ENCODE measurements at regions not wholly inside any gene's neighbourhood (a gene's known extent, or its start where the extent isn't known, plus 50 kb on each side); places are given as distances from the start of the nearest gene placed in this dataset.

GRCh38 chr1:228927421-228927820 is 192.1 kb downstream of the RHOU start:
- in situ Hi-C loops (cut with HindIII; ENCODE audit: low pct_ligation_motif_present, low pct_unique_long_range_greater_than_20kb, low sequenced_read_pairs), result no loop called here
- no peak for DNase-seq

- no peak for DNase-seq
- in situ Hi-C loops (cut with HindIII; ENCODE audit: low pct_ligation_motif_present, low pct_unique_long_range_greater_than_20kb, low sequenced_read_pairs), result no loop called here
Observed at GRCh38 chr1:228927946-228928898, 192.9 kb downstream of the RHOU start.

GRCh38 chr1:228929476-228930027 is 194.3 kb downstream of the RHOU start:
- in situ Hi-C loops (cut with HindIII; ENCODE audit: low pct_ligation_motif_present, low pct_unique_long_range_greater_than_20kb, low sequenced_read_pairs), result no loop called here
- DNase-seq, result no peak

GRCh38 chr1:228930479-228930957 is 195.2 kb downstream of the RHOU start:
- no peak for DNase-seq
- in situ Hi-C loops (cut with HindIII; ENCODE audit: low pct_ligation_motif_present, low pct_unique_long_range_greater_than_20kb, low sequenced_read_pairs), result no loop called here

GRCh38 chr1:228933753-228934152 is 198.5 kb downstream of the RHOU start:
- in situ Hi-C loops (cut with HindIII; ENCODE audit: low pct_ligation_motif_present, low pct_unique_long_range_greater_than_20kb, low sequenced_read_pairs), result no loop called here
- DNase-seq, result no peak

- DNase-seq, result no peak
- in situ Hi-C loops (cut with HindIII; ENCODE audit: low pct_ligation_motif_present, low pct_unique_long_range_greater_than_20kb, low sequenced_read_pairs), result no loop called here
Observed at GRCh38 chr1:228935198-228935663, 200.0 kb downstream of the RHOU start.

GRCh38 chr1:228935855-228936727 is 200.8 kb downstream of the RHOU start:
- in situ Hi-C loops (cut with HindIII; ENCODE audit: low pct_ligation_motif_present, low pct_unique_long_range_greater_than_20kb, low sequenced_read_pairs), result no loop called here
- DNase-seq, result no peak

GRCh38 chr1:228936881-228937280 is 201.6 kb downstream of the RHOU start:
- in situ Hi-C loops (cut with HindIII; ENCODE audit: low pct_ligation_motif_present, low pct_unique_long_range_greater_than_20kb, low sequenced_read_pairs), result no loop called here
- DNase-seq, result no peak

- in situ Hi-C loops (cut with HindIII; ENCODE audit: low pct_ligation_motif_present, low pct_unique_long_range_greater_than_20kb, low sequenced_read_pairs), result no loop called here
- DNase-seq, result no peak
Observed at GRCh38 chr1:228937351-228937750, 202.1 kb downstream of the RHOU start.

- in situ Hi-C loops (cut with HindIII; ENCODE audit: low pct_ligation_motif_present, low pct_unique_long_range_greater_than_20kb, low sequenced_read_pairs), result no loop called here
- no peak for DNase-seq
Observed at GRCh38 chr1:228937851-228938536, 202.7 kb downstream of the RHOU start.

- in situ Hi-C loops (cut with HindIII; ENCODE audit: low pct_ligation_motif_present, low pct_unique_long_range_greater_than_20kb, low sequenced_read_pairs), result no loop called here
- DNase-seq, result no peak
Observed at GRCh38 chr1:228938537-228938901, 203.2 kb downstream of the RHOU start.

- in situ Hi-C loops (cut with HindIII; ENCODE audit: low pct_ligation_motif_present, low pct_unique_long_range_greater_than_20kb, low sequenced_read_pairs), result no loop called here
- no peak for DNase-seq
Observed at GRCh38 chr1:228939001-228939691, 203.9 kb downstream of the RHOU start.

- DNase-seq, result no peak
- in situ Hi-C loops (cut with HindIII; ENCODE audit: low pct_ligation_motif_present, low pct_unique_long_range_greater_than_20kb, low sequenced_read_pairs), result no loop called here
Observed at GRCh38 chr1:228939881-228940392, 204.7 kb downstream of the RHOU start.

GRCh38 chr1:228940526-228940925 is 205.2 kb downstream of the RHOU start:
- DNase-seq, result no peak
- in situ Hi-C loops (cut with HindIII; ENCODE audit: low pct_ligation_motif_present, low pct_unique_long_range_greater_than_20kb, low sequenced_read_pairs), result no loop called here

- in situ Hi-C loops (cut with HindIII; ENCODE audit: low pct_ligation_motif_present, low pct_unique_long_range_greater_than_20kb, low sequenced_read_pairs), result no loop called here
- DNase-seq, result no peak
Observed at GRCh38 chr1:228940926-228941325, 205.6 kb downstream of the RHOU start.

- in situ Hi-C loops (cut with HindIII; ENCODE audit: low pct_ligation_motif_present, low pct_unique_long_range_greater_than_20kb, low sequenced_read_pairs), result no loop called here
- DNase-seq, result no peak
Observed at GRCh38 chr1:228941666-228942065, 206.4 kb downstream of the RHOU start.

GRCh38 chr1:228943436-228943835 is 208.2 kb downstream of the RHOU start:
- in situ Hi-C loops (cut with HindIII; ENCODE audit: low pct_ligation_motif_present, low pct_unique_long_range_greater_than_20kb, low sequenced_read_pairs), result no loop called here
- no peak for DNase-seq

- no peak for DNase-seq
- in situ Hi-C loops (cut with HindIII; ENCODE audit: low pct_ligation_motif_present, low pct_unique_long_range_greater_than_20kb, low sequenced_read_pairs), result no loop called here
Observed at GRCh38 chr1:228944296-228944695, 209.0 kb downstream of the RHOU start.
